Osteoblast (primary cell): ENCODE measurements at regions not wholly inside any gene's neighbourhood (a gene's known extent, or its start where the extent isn't known, plus 50 kb on each side); places are given as distances from the start of the nearest gene placed in this dataset.

Source experiments
- DNase-seq: peaks from one replicate; pipeline ENCODE4 v3.0.0; 2011; ENCODE audit warnings: low spot score, mixed read lengths; ENCODE audit not compliant: insufficient read length; ENCODE audit errors: missing footprints
- H2AFZ ChIP-seq: 2 replicates; pipeline ENCODE4 v1.6.0; 2011; ENCODE audit warnings: mild to moderate bottlenecking, low read length
- H3K27ac ChIP-seq: 2 replicates; pipeline ENCODE4 v1.5.1; 2011; ENCODE audit warnings: mild to moderate bottlenecking, low read depth, low read length, moderate library complexity
- H3K27me3 ChIP-seq: 2 replicates; pipeline ENCODE4 v1.6.0; 2012; ENCODE audit warnings: mild to moderate bottlenecking, control low read depth, inconsistent platforms, low read length, moderate library complexity; ENCODE audit not compliant: insufficient read depth
- H3K36me3 ChIP-seq: 2 replicates; pipeline ENCODE4 v1.5.1; 2011; ENCODE audit warnings: mild to moderate bottlenecking, low read length, control low read depth, moderate library complexity; ENCODE audit not compliant: insufficient read depth
- H3K4me1 ChIP-seq: 2 replicates; pipeline ENCODE4 v1.5.1; 2011; ENCODE audit warnings: mild to moderate bottlenecking, low read length, control low read depth, moderate library complexity; ENCODE audit not compliant: insufficient read depth
- H3K4me2 ChIP-seq: 2 replicates; pipeline ENCODE4 v1.6.0; 2011; ENCODE audit warnings: mild to moderate bottlenecking, low read length; ENCODE audit not compliant: insufficient read depth
- H3K4me3 ChIP-seq: fragments of 200-600 bp; sonication (generic); 3 replicates; pipeline ENCODE4 v1.5.1; 2012; ENCODE audit warnings: mild to moderate bottlenecking, low read length, inconsistent platforms; ENCODE audit not compliant: insufficient read depth
- H3K79me2 ChIP-seq: 2 replicates; pipeline ENCODE4 v1.6.0; 2012; ENCODE audit warnings: mild to moderate bottlenecking, low read length, control low read depth, inconsistent platforms; ENCODE audit not compliant: insufficient read depth
- H3K9me3 ChIP-seq: 2 replicates; pipeline ENCODE4 v1.5.1; 2011; ENCODE audit warnings: low read depth, low read length, control low read depth
- H4K20me1 ChIP-seq: 2 replicates; pipeline ENCODE4 v1.6.0; 2012; ENCODE audit warnings: mild to moderate bottlenecking, low read length, control low read depth; ENCODE audit not compliant: insufficient read depth
- CTCF ChIP-seq: IDR thresholded peaks from 2 replicates; pipeline ENCODE4 v1.5.1; 2011; ENCODE audit warnings: mild to moderate bottlenecking, low read depth, low read length, moderate library complexity; ENCODE audit errors: extremely low read depth

- DNase-seq: no peak
- H3K9me3 ChIP-seq: no peaks in the 10 kb centered on the region
These were observed 158.6 kb upstream of the BDNF start for GRCh38 chr11:27858866-27859265.

GRCh38 chr11:27857588-27857987 lies 157.3 kb upstream of the BDNF start:
- Histone ChIP-seq H3K36me3 (no peaks in the 10 kb centered on the region), H3K9me3 (no peaks in the 10 kb centered on the region), H2AFZ (no peak overlapping the region), H3K4me2 (no peak overlapping the region), H3K27me3 (no peaks in the 10 kb centered on the region), H3K4me1 (peaks cover 14% of the 10 kb centered on the region), H3K4me3 (no peak overlapping the region), H3K79me2 (no peaks in the 10 kb centered on the region), H3K27ac (no peak overlapping the region), H4K20me1 (no peaks in the 10 kb centered on the region)
- no peak for TF ChIP-seq CTCF
- no peak for DNase-seq

More at GRCh38 chr11:27858866-27859265, 158.6 kb upstream of the BDNF start:
- Histone ChIP-seq H4K20me1 (no peaks in the 10 kb centered on the region), H3K4me2 (no peak overlapping the region), H3K4me3 (no peak overlapping the region), H3K4me1 (peaks cover 17% of the 10 kb centered on the region), H3K79me2 (no peaks in the 10 kb centered on the region), H2AFZ (no peak overlapping the region), H3K36me3 (no peaks in the 10 kb centered on the region), H3K27ac (no peak overlapping the region), H3K27me3 (no peaks in the 10 kb centered on the region)
- no peak for TF ChIP-seq CTCF

- no peak for DNase-seq
- Histone ChIP-seq H2AFZ (no peak overlapping the region), H3K27ac (no peak overlapping the region), H3K4me3 (no peak overlapping the region), H3K4me1 (peaks cover 9% of the 10 kb centered on the region), H3K79me2 (no peaks in the 10 kb centered on the region), H4K20me1 (no peaks in the 10 kb centered on the region), H3K9me3 (no peaks in the 10 kb centered on the region), H3K27me3 (no peaks in the 10 kb centered on the region), H3K36me3 (no peaks in the 10 kb centered on the region), H3K4me2 (no peak overlapping the region)
- TF ChIP-seq CTCF: no peak
These were observed 156.8 kb upstream of the BDNF start for GRCh38 chr11:27857014-27857413.

- no peak overlapping the region for H3K27ac ChIP-seq
- no peak for TF ChIP-seq CTCF
- no peaks in the 10 kb centered on the region for H3K27me3 ChIP-seq
These were observed 148.2 kb upstream of the BDNF start for GRCh38 chr11:27848423-27848822.

More at GRCh38 chr11:27848423-27848822, 148.2 kb upstream of the BDNF start:
- Histone ChIP-seq H3K4me1 (no peaks in the 10 kb centered on the region), H4K20me1 (no peaks in the 10 kb centered on the region), H3K36me3 (no peaks in the 10 kb centered on the region), H3K79me2 (no peaks in the 10 kb centered on the region), H3K9me3 (no peaks in the 10 kb centered on the region), H3K4me2 (no peak overlapping the region), H3K4me3 (no peak overlapping the region), H2AFZ (no peak overlapping the region)
- no peak for DNase-seq
